Stimulated activated CD4-positive, alpha-beta T cell treated with anti-CD3 and anti-CD28 coated beads, Interleukin-4, amount 100 ng/mL, for 24 hours (primary cell): ENCODE measurements at regions not wholly inside any gene's neighbourhood (a gene's known extent, or its start where the extent isn't known, plus 50 kb on each side); places are given as distances from the start of the nearest gene placed in this dataset.

ENCODE experiments used
- DNase-seq: peaks from one replicate; pipeline ENCODE4 v3.0.0-alpha.2; 2020

GRCh38 chr2:17302281-17302680 is 216.0 kb downstream of the RAD51AP2 start:
- no peak for DNase-seq

DNA sequence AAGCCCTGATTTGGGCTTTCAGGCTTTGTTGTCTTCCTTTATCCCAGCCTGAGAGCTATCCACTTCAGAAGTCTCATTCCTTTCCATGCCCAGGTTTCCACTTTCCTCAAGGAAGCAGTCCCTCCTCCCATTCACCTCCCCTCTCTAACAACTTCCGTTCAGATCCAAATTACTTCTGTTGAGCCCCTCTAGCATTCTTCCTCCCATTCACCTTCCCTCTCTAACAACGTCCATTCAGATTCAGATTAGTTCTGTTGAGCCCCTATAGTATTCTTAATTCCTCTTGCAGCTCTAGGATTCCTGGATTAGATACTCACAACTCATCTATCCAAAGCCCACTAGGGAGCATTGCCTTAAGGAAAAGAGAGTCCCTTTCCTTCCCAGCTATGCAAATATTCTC is 216.8 kb downstream of the RAD51AP2 start:
- no peak for DNase-seq

DNA sequence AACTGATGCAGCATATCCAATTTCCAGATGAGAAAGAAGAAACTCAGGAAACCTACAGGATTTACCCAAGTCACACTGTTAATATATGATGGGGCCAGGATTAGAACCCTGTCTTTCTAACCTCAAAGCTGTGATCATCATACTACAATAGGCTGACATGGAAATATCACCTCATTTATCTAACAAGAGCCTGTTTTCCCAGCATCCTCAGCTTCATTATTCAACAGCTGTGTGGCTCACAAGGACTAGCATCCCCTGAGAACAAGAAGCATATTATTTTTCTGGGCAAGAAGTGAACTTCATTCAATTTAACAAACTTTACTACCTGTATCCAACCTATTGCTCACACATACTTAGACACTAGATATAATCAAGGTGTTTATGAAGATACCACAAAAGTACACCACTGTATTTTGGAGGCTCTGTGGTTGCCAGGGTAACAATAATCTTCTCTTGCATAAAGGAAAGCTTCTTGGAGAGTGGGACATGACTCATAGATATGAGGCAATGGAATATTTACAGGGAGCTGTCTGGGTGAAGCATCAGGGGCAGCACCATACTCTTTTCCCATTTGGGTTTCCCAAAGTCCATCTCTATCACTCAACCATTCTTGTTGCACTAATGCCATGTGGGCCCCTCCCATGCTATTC is 218.2 kb downstream of the RAD51AP2 start:
- no peak for DNase-seq

DNA sequence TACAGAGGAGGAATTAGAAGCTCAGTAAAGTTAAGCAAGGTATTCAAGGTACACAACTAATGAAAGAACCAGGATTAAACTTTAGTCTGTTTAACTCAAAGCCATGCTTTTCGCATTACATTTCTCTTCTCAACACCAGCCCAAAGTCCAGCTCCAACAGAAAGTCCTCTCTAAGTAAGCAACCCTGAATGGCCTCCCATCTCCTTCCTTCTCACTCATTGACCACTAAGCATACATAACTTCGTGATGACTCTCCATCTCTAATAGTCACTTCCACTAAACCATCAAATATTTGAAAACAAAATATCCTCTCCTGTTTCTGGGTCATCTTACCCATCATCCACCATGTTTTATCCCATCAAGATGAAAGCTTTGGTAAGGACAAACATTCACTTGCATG is 219.8 kb downstream of the RAD51AP2 start:
- no peak for DNase-seq

- DNase-seq: no peak
These were observed 221.6 kb downstream of the RAD51AP2 start for GRCh38 chr2:17296686-17297085.

GRCh38 chr2:17289669-17290068 is 228.6 kb downstream of the RAD51AP2 start:
- no peak for DNase-seq

GRCh38 chr2:17287183-17287582 is 231.1 kb downstream of the RAD51AP2 start:
- no peak for DNase-seq

DNA sequence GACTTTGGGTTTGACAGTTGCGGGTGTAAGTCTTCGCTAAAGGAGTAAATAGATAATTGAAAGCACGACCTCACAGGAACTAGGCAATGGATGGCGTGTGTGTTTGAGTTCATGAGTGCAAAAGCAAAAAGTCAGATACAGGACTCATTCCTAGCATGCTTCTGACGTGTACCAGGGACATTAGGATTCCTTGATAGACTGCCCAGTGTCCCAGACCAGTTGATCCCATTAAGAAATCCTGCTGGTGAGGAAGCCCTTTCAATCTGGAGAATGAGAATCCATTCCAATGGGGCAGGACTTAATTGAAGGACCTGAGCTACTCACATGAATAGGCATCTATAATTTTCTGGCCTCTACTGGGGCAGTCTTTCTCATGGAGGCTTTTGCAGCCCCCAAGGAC is 235.4 kb downstream of the RAD51AP2 start:
- DNase-seq: no peak

GRCh38 chr2:17282245-17282644 is 236.0 kb downstream of the RAD51AP2 start:
- no peak for DNase-seq

DNA sequence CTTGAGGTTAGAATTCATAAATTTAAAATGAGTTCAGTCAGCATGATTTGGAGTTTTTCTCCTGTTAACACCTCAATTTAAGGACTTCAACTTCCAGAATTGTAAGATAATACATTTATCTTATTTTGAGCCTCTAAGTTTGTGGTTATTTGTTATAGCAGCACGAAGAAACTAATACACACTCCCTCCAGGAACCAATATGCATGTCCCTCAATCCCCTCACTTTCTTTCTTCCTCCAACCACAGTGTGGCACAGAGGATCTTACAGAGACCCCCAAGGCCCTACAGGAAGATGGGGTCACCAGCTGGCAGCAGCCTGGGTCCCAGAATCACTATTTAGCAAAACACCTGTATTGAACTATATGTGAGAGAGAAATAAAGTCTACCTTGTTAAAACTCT is 242.0 kb downstream of the RAD51AP2 start:
- no peak for DNase-seq

DNA sequence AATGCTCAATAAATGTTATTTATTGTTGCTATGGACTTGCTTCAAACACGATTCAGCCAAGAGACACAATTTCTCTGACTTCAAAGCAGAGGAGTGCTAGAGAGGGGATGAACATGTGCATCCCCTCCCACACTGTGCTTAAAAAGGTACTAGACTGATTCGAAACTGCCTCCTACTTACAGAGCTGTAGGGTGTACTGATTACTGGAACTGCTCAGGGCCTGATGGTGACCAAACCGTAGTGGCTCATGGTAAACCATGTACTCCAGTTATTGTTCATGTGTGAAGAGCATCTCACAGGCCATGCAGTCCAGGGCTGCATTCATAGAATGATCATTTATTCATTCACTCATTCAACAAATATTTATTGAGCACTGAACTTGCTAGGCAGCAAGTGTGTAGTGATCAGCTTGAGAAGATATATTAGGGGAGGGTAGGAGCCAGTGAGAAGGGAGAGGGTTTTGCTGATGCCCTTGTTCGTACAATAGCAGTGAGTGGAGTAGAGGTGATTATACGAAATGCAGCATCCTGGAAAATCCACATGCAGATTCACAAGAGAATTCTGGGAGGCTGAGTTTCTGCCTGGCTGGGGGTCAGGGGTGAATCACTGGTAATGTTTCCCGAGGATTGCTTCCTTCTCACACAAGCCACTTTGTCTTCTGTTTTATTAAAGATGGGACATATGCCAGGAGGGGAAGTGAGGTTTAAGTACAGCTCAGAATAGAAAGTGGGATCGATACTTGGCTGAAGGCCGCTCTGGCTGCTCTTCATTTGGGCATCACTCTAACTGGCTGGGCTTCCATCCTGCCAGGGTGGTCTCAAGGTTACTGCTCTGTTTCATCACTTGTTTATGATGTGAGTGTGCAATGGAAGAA is 245.4 kb downstream of the RAD51AP2 start:
- DNase-seq: no peak

GRCh38 chr2:17272170-17272569 is 246.1 kb downstream of the RAD51AP2 start:
- no peak for DNase-seq

GRCh38 chr2:17271416-17271815 is 246.8 kb downstream of the RAD51AP2 start:
- no peak for DNase-seq

DNA sequence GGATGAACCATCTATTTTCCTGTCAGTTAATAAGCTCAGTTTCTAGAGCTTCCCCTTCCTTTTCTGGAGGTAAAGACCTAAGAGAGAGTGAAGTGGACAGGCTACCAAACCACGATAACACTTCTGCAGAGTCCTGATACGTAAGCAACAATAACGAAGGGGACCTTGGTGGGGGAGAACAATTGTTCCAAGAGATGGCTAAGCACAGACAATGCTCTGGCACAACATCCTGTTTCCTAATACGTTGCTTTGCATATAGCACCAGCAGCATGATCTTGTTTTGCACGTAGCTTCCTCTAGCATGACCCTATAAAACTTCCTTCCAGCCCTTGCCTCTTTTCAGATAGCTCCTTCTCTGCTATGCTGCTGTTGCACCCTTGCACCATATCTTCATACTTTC is 247.3 kb downstream of the RAD51AP2 start:
- no peak for DNase-seq

GRCh38 chr2:17263570-17263968 is 254.7 kb downstream of the RAD51AP2 start:
- no peak for DNase-seq

DNA sequence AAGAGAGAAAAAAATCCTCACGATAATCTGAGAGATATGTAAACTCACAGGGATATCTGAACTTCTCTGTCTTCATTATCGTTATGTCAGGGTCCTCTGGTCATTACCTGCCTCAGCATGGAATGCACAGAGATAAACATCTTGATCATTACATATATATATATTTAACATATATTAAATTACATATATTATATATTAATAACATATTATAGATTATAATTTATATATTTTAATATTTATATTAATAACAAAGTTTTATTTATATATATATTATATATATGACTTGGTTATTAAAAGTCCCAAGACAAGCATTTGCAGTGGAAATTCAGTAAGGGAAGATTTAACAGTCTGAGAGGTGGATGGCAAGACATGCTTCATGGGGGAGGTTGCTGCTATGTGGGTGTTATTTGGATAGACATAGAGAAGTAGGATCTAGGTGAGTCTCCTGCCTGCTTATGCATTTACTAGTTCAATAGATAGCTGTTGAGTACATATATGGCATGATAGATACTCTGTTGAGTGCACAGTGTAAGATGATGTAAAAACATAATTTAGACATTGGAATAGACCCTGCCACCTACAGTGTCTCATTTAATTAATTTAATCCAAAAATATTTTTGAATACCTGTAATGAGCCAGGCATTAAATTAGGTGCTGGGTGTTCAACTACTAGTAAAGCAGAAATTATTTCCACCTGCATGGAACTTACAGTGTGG is 255.2 kb downstream of the RAD51AP2 start:
- DNase-seq: no peak

DNA sequence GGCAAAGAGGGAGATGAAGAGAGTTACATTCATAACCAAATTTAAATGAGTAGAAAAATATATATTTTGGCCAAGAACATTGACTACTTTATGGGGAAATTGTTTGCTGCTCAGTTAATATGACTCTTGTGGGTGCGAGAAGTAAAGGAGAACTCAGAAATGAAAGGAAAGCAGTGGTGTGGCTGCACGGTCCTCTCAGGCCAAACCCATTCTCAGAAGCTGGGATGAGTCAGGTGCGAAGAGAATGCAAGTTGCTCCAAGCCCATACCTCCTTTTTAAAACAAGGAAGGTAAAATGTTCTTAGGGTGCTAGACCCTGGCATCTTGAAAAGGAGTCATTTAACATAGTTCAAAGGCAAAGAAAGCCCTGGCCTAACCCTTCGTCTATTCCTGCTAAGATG is 258.6 kb downstream of the RAD51AP2 start:
- no peak for DNase-seq

DNA sequence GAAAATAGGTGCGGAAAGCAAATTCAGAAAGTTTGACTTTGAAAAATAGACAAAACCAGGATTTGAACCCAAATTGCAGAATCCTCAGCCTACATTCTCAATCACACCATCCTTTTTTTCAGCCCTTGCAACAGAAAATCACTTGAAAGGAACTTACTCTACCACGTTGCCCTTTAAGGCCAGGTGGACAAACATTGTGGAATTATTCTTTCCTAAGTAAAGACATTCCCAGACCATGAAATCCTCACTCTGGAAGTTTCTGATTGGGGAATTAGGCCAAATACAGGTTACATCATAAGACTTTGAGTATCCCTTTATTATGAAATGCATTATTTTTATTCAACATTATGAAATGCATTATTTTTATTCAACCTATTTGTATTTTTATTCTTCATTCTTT is 259.4 kb downstream of the RAD51AP2 start:
- DNase-seq: no peak

DNA sequence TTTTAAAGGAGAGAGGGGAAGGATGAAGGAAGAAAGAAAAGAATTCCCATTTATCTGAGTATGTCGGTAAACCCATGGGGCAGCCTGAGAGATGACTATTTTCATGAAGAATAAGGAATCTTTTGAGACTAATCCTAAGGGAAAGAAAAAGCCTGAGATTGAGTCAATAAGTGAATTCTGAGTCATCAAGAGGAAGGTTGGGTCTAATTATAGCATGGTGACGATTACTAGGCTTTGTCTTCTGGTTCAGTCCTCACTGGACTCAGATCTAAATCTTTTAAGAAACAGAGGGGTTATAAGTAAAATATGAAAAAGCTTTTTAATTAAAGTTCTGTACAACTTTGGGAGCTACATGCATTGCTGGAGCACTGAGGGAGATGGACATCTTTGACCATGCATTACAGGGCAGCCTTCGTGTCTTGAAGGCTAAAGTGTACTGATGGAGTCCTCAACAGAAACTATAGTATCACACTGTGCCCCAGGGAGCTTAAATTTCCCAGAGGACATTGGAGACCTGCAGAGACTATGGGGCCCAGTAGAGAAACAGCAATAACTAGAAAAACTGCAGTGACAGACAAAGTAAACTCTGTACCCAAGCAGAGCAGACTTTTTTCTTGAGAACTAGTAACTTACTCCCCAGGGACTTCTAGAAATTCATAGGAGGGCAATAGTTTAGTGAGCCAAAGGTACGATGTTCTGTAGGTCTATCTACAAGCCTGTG is 260.9 kb downstream of the RAD51AP2 start:
- no peak for DNase-seq

- DNase-seq: no peak
These were observed 263.2 kb downstream of the RAD51AP2 start for GRCh38 chr2:17255071-17255470.

GRCh38 chr2:17254421-17254820 is 263.8 kb downstream of the RAD51AP2 start:
- DNase-seq: no peak

DNA sequence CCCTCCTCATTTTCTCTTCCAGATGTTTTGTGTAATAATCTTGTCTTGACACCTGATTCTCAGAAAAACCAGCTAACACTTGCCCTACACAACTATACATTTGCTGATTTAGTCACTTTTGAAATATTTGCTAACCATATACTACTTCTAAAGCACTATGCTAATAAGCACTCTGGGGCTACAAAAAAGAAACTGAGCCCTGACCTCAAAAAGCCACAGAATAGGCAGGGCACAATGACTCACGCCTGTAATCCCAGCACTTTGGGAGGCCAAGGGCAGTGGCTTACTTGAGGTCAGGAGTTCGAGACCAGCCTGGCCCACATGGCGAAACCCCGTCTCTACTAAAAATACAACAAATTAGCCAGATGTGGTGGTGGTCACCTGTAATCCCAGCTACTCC is 266.0 kb downstream of the RAD51AP2 start:
- no peak for DNase-seq

DNA sequence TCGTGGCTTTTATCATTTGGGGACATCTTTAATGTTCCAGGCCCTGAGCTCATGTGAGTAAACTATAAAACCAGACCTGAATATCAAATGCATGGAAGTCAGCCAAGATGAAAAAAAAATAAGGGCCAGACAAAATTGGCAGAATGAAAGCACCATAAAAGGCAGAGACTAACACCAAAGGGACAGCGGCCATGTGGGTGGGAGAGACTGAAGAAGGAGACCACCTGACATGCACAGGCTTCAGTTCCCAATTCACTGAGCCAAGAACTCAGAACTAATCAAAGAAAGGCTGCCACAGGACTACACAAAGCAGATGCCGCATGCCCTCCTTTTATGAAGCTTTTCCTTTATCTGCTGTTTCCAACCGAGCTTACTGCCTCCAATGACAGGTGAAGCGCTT is 267.1 kb downstream of the RAD51AP2 start:
- DNase-seq: no peak
